ENCODE measurements at regions not wholly inside any gene's neighbourhood (a gene's known extent, or its start where the extent isn't known, plus 50 kb on each side); places are given as distances from the start of the nearest gene placed in this dataset.

DNA sequence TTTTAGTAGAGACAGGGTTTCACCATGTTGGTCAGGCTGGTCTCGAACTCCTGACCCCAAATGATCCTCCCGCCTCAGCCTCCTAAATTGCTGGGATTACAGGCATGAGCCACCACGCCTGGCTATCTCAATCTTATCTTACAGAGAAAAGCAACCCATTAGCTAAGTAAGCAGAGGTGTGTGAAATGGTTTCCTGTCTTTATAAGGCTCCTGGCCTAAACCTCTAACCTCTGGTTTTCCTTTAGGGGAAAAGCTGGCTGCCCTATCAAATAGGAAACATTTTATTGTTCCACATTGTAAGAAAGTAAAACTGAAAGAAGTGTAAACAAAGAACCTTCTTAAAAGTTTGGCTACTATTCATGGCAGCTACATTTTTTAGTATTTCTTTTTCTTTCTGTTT, 78.3 kb upstream of the MORC3 start:
- no peak for DNase-seq (ENCODE audit: extremely low read depth, insufficient read length)
- Histone ChIP-seq H3K36me3 (ENCODE audit: control insufficient read depth, insufficient read depth, low read length) (peaks cover 3% of the 10 kb centered on the region), H3K27me3 (replicated peaks; ENCODE audit: control insufficient read depth, insufficient read depth, low read length) (no peaks in the 10 kb centered on the region), H3K4me3 (replicated peaks; ENCODE audit: low read depth, low read length) (no peak overlapping the region)
- TF ChIP-seq, protein P1, sequence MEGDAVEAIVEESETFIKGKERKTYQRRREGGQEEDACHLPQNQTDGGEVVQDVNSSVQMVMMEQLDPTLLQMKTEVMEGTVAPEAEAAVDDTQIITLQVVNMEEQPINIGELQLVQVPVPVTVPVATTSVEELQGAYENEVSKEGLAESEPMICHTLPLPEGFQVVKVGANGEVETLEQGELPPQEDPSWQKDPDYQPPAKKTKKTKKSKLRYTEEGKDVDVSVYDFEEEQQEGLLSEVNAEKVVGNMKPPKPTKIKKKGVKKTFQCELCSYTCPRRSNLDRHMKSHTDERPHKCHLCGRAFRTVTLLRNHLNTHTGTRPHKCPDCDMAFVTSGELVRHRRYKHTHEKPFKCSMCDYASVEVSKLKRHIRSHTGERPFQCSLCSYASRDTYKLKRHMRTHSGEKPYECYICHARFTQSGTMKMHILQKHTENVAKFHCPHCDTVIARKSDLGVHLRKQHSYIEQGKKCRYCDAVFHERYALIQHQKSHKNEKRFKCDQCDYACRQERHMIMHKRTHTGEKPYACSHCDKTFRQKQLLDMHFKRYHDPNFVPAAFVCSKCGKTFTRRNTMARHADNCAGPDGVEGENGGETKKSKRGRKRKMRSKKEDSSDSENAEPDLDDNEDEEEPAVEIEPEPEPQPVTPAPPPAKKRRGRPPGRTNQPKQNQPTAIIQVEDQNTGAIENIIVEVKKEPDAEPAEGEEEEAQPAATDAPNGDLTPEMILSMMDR (IDR thresholded peaks at IDR 0.05; ENCODE audit: insufficient read depth, low read length, poor library complexity, severe bottlenecking), result no peak

DNA sequence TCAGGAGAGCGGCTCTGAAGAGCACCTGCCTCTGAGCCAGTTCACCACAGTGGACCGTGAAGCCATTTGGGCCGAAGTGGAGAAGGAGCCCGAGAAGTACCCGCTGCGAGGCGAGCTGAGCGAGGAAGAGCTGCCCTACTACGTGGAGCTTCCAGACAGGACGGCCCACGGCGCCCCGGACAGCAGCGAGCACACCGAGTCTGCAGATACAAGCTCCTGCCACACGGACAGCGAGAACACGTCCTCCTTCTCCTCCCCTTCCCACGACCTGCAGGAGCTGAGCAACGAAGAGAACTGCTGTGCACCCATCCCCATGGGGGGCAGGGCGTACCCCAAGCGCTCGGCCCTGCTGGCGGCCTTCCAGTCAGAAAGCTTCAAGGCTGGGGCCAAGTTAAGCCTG, 74.9 kb upstream of the MORC3 start:
- Histone ChIP-seq H3K4me3 (replicated peaks; ENCODE audit: low read depth, low read length) (no peak overlapping the region), H3K36me3 (ENCODE audit: control insufficient read depth, insufficient read depth, low read length) (peaks cover 3% of the 10 kb centered on the region), H3K27me3 (replicated peaks; ENCODE audit: control insufficient read depth, insufficient read depth, low read length) (no peaks in the 10 kb centered on the region)
- DNase-seq (ENCODE audit: extremely low read depth, insufficient read length), result no peak
- TF ChIP-seq, protein P1 (IDR thresholded peaks at IDR 0.05; ENCODE audit: insufficient read depth, low read length, poor library complexity, severe bottlenecking), result no peak

DNA sequence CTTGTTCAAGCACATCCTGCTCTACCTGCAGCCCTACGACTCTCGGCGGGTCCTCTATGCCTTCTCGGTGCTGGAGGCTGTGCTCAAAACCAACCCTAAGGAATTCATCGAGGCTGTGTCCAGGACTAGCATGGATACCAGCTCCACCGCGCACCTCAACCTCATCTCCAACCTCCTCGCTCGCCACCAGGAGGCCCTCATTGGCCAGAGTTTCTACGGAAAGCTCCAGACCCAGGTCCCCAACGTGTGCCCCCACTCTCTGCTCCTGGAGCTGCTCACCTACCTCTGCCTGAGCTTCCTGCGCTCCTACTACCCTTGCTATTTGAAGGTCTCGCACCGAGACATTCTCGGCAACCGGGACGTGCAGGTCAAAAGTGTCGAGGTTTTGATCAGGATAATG, 74.3 kb upstream of the MORC3 start:
- no peaks in the 10 kb centered on the region for H3K27me3 ChIP-seq (replicated peaks; ENCODE audit: control insufficient read depth, insufficient read depth, low read length)

GRCh38 chr21:36246080-36246631, 73.8 kb upstream of the MORC3 start:
- Histone ChIP-seq H3K4me3 (replicated peaks; ENCODE audit: low read depth, low read length) (no peak overlapping the region), H3K27me3 (replicated peaks; ENCODE audit: control insufficient read depth, insufficient read depth, low read length) (no peaks in the 10 kb centered on the region), H3K36me3 (ENCODE audit: control insufficient read depth, insufficient read depth, low read length) (peaks cover 3% of the 10 kb centered on the region)
- TF ChIP-seq, protein P1 (IDR thresholded peaks at IDR 0.05; ENCODE audit: insufficient read depth, low read length, poor library complexity, severe bottlenecking), result no peak
- no peak for DNase-seq (ENCODE audit: extremely low read depth, insufficient read length)

More for the DNA sequence above, 74.3 kb upstream of the MORC3 start:
- Histone ChIP-seq H3K36me3 (ENCODE audit: control insufficient read depth, insufficient read depth, low read length) (peaks cover 3% of the 10 kb centered on the region), H3K4me3 (replicated peaks; ENCODE audit: low read depth, low read length) (no peak overlapping the region)
- TF ChIP-seq, protein P1 (IDR thresholded peaks at IDR 0.05; ENCODE audit: insufficient read depth, low read length, poor library complexity, severe bottlenecking), result no peak
- DNase-seq (ENCODE audit: extremely low read depth, insufficient read length), result no peak

DNA sequence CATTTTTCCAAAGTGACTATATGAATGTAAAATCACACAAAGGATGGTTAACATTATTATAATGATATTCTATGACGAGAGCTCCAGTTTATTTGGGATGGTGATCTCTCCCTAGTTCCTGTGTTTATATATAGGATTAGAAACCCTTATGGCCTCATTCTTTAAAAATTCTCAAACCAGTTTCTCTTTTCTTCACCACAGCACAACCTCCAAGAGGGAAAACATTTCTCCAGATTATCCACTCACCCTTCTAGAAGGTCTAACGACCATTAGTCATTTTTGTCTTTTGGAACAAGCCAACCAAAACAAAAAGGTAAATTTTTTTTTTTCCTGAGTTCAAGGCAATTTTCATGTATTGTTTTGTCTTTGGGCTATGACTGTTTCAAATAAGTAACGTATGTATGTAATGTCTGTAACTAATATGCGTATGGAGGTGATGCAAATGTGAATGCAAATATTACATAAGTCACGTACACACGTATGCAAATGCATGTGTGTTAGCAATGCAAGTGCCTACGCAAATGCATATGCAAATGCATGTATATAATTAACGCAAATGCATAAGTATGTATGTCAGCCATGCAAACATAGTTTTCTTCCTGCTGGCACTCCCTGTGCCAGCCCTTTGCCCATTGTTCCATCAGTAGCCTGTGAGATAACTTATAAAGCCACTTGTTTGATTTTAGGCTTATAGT, 72.5 kb upstream of the MORC3 start:
- DNase-seq (ENCODE audit: extremely low read depth, insufficient read length), result no peak
- Histone ChIP-seq H3K4me3 (replicated peaks; ENCODE audit: low read depth, low read length) (no peak overlapping the region), H3K36me3 (ENCODE audit: control insufficient read depth, insufficient read depth, low read length) (peaks cover 3% of the 10 kb centered on the region), H3K27me3 (replicated peaks; ENCODE audit: control insufficient read depth, insufficient read depth, low read length) (no peaks in the 10 kb centered on the region)
- TF ChIP-seq, protein P1 (IDR thresholded peaks at IDR 0.05; ENCODE audit: insufficient read depth, low read length, poor library complexity, severe bottlenecking), result no peak

Measured in GM06990 (cell line).